Osteoblast (primary cell): ENCODE measurements at regions not wholly inside any gene's neighbourhood (a gene's known extent, or its start where the extent isn't known, plus 50 kb on each side); places are given as distances from the start of the nearest gene placed in this dataset.

ENCODE experiments used
- DNase-seq: peaks from one replicate; pipeline ENCODE4 v3.0.0; 2011; ENCODE audit warnings: low spot score, mixed read lengths; ENCODE audit not compliant: insufficient read length; ENCODE audit errors: missing footprints
- H2AFZ ChIP-seq: 2 replicates; pipeline ENCODE4 v1.6.0; 2011; ENCODE audit warnings: mild to moderate bottlenecking, low read length
- H3K27ac ChIP-seq: 2 replicates; pipeline ENCODE4 v1.5.1; 2011; ENCODE audit warnings: mild to moderate bottlenecking, low read depth, low read length, moderate library complexity
- H3K27me3 ChIP-seq: 2 replicates; pipeline ENCODE4 v1.6.0; 2012; ENCODE audit warnings: mild to moderate bottlenecking, control low read depth, inconsistent platforms, low read length, moderate library complexity; ENCODE audit not compliant: insufficient read depth
- H3K36me3 ChIP-seq: 2 replicates; pipeline ENCODE4 v1.5.1; 2011; ENCODE audit warnings: mild to moderate bottlenecking, low read length, control low read depth, moderate library complexity; ENCODE audit not compliant: insufficient read depth
- H3K4me1 ChIP-seq: 2 replicates; pipeline ENCODE4 v1.5.1; 2011; ENCODE audit warnings: mild to moderate bottlenecking, low read length, control low read depth, moderate library complexity; ENCODE audit not compliant: insufficient read depth
- H3K4me2 ChIP-seq: 2 replicates; pipeline ENCODE4 v1.6.0; 2011; ENCODE audit warnings: mild to moderate bottlenecking, low read length; ENCODE audit not compliant: insufficient read depth
- H3K4me3 ChIP-seq: fragments of 200-600 bp; sonication (generic); 3 replicates; pipeline ENCODE4 v1.5.1; 2012; ENCODE audit warnings: mild to moderate bottlenecking, low read length, inconsistent platforms; ENCODE audit not compliant: insufficient read depth
- H3K79me2 ChIP-seq: 2 replicates; pipeline ENCODE4 v1.6.0; 2012; ENCODE audit warnings: mild to moderate bottlenecking, low read length, control low read depth, inconsistent platforms; ENCODE audit not compliant: insufficient read depth
- H3K9me3 ChIP-seq: 2 replicates; pipeline ENCODE4 v1.5.1; 2011; ENCODE audit warnings: low read depth, low read length, control low read depth
- H4K20me1 ChIP-seq: 2 replicates; pipeline ENCODE4 v1.6.0; 2012; ENCODE audit warnings: mild to moderate bottlenecking, low read length, control low read depth; ENCODE audit not compliant: insufficient read depth
- TF ChIP-seq, protein P1 (sequence below): IDR thresholded peaks from 2 replicates; pipeline ENCODE4 v1.5.1; 2011; ENCODE audit warnings: mild to moderate bottlenecking, low read depth, low read length, moderate library complexity; ENCODE audit errors: extremely low read depth

DNA sequence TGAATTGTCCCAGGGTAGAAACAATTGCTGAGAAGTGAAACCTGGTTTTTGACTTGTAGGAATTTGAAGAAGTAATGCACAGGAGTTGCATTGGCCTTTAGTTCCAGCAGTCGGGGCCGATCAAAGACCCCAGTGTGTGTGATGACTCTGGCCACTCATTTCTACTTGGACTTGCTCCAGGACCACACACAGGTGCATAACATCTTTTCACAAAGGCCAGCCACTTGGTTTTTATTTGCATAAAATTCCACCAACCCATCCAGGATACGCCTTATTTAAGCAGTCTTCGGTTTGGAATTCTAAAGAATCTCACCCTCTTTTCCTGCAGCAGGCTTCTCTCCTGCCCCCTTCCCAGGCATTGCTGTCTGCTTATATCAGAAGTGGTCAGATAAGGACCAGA is 162.0 kb upstream of the HABP2 start:
- H4K20me1 ChIP-seq: no peaks in the 10 kb centered on the region
- no peaks in the 10 kb centered on the region for H3K79me2 ChIP-seq
- TF ChIP-seq, protein P1, sequence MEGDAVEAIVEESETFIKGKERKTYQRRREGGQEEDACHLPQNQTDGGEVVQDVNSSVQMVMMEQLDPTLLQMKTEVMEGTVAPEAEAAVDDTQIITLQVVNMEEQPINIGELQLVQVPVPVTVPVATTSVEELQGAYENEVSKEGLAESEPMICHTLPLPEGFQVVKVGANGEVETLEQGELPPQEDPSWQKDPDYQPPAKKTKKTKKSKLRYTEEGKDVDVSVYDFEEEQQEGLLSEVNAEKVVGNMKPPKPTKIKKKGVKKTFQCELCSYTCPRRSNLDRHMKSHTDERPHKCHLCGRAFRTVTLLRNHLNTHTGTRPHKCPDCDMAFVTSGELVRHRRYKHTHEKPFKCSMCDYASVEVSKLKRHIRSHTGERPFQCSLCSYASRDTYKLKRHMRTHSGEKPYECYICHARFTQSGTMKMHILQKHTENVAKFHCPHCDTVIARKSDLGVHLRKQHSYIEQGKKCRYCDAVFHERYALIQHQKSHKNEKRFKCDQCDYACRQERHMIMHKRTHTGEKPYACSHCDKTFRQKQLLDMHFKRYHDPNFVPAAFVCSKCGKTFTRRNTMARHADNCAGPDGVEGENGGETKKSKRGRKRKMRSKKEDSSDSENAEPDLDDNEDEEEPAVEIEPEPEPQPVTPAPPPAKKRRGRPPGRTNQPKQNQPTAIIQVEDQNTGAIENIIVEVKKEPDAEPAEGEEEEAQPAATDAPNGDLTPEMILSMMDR: no peak
- H3K9me3 ChIP-seq: no peaks in the 10 kb centered on the region
- no peak for DNase-seq
- H2AFZ ChIP-seq: no peak overlapping the region
- H3K36me3 ChIP-seq: no peaks in the 10 kb centered on the region
- H3K4me1 ChIP-seq: peaks cover 5% of the 10 kb centered on the region
- H3K27ac ChIP-seq: no peak overlapping the region
- no peak overlapping the region for H3K4me2 ChIP-seq
- H3K4me3 ChIP-seq: no peak overlapping the region
- H3K27me3 ChIP-seq: peaks cover 24% of the 10 kb centered on the region

DNA sequence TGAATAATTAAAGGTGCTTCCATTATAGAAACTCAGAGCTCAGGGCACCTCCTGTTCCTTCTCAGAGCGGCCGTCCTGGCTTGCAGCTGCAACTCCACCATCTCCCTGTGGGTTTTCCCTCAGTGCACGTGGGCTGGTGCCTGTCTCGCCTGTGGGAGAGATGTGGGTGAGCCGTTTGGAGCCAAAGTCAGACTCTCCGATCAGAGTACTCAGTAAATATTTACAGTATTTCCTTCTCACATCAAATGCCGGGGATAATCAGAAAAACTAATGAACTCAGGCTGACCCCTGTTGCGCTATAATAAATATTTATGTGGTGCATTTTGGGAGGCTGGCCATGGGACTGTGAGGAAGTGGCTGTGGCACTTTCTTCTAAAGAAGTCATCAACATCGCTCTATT is 155.8 kb upstream of the HABP2 start:
- H3K4me3 ChIP-seq: no peak overlapping the region
- H3K27me3 ChIP-seq: peaks cover 29% of the 10 kb centered on the region
- DNase-seq: no peak
- H3K4me2 ChIP-seq: no peak overlapping the region
- H2AFZ ChIP-seq: no peak overlapping the region
- H3K9me3 ChIP-seq: no peaks in the 10 kb centered on the region
- H3K4me1 ChIP-seq: no peaks in the 10 kb centered on the region
- no peaks in the 10 kb centered on the region for H3K36me3 ChIP-seq
- no peak overlapping the region for H3K27ac ChIP-seq
- H3K79me2 ChIP-seq: no peaks in the 10 kb centered on the region
- TF ChIP-seq, protein P1: no peak
- no peaks in the 10 kb centered on the region for H4K20me1 ChIP-seq

DNA sequence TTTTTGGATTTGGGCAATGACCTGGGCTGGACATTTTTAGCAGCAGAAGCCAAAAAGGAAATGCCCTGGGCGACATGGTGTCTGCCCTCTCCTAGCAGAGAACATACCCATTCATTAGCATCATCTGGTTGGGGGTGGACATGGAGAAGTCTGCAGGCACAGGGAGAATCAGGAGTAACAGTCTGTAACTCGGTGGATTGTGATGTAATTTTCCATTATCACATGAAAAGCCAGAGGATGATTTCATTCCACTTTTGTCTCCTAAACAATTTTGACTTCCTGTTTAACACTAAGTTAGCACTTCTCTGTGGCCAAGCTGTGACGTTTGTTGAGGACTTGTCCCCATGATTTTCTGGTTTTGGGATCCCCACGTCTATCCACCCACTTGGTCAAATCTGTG is 153.8 kb upstream of the HABP2 start:
- Histone ChIP-seq H3K4me3 (no peak overlapping the region), H3K27ac (no peak overlapping the region), H4K20me1 (no peaks in the 10 kb centered on the region), H3K9me3 (no peaks in the 10 kb centered on the region), H3K79me2 (no peaks in the 10 kb centered on the region), H3K4me2 (no peak overlapping the region), H3K36me3 (no peaks in the 10 kb centered on the region), H2AFZ (no peak overlapping the region), H3K4me1 (no peaks in the 10 kb centered on the region), H3K27me3 (peaks cover 24% of the 10 kb centered on the region)
- no peak for DNase-seq
- TF ChIP-seq, protein P1: no peak

DNA sequence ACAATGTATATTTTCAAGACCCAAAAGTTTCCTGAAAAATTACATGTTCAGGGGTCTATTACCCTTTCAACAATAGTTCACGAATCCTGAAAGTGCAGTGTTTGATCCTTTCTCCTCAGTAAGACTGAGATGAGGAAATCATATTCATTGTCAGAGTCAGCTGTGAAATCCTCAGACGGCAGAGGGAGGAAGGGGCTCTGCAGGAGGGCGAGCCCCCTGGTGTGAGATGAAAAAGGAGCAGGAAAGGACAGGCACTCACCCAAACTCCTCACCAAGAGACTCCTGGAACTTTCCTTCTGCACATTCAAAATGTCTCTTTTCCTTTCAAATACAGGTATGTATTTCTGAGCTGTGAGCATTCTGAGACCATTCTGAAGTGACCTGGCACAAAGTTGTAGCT is 150.3 kb upstream of the HABP2 start:
- no peak overlapping the region for H3K4me2 ChIP-seq
- no peaks in the 10 kb centered on the region for H4K20me1 ChIP-seq
- no peaks in the 10 kb centered on the region for H3K4me1 ChIP-seq
- H3K27me3 ChIP-seq: peaks cover 9% of the 10 kb centered on the region
- no peak overlapping the region for H3K4me3 ChIP-seq
- no peaks in the 10 kb centered on the region for H3K9me3 ChIP-seq
- H2AFZ ChIP-seq: no peak overlapping the region
- no peak overlapping the region for H3K27ac ChIP-seq
- H3K36me3 ChIP-seq: no peaks in the 10 kb centered on the region
- TF ChIP-seq, protein P1: no peak
- no peak for DNase-seq
- H3K79me2 ChIP-seq: no peaks in the 10 kb centered on the region
